ENCODE measurements at regions not wholly inside any gene's neighbourhood (a gene's known extent, or its start where the extent isn't known, plus 50 kb on each side); places are given as distances from the start of the nearest gene placed in this dataset.

DNA sequence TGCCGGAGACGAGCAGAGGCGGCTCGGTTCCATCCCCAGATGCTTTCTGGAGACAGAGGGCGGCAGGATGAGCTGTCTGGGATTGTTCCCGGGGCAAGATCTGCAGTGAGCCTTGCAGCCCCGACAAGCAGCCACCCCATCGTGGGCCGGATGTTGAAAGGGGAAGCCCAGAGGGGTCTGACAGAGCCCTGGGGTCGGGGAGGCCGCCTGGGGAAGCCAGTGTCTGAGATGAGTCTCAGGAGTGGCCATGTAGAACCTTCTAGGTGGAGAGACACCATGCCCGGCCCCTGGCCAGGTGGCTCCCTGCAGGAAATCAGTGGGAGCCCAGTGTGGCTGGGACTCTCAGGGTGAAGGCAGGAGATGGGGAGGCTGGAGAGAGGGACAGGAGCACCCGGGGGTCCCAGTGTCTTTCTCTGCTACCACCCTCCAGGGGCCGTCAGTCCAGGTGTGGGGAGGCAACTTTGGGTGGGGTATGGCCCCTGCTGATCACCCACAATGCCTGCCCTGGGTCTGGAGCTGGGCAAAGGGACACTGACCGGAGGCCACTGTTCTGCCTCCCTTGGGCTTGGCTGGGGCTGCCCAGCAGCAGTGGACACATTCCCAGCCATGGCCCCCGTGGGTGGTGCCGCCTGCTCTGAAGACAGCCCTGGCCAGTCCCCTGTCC is 128.3 kb upstream of the HS6ST1 start:
- no peak for DNase-seq (ENCODE audit: low read depth, low spot score)
- Histone ChIP-seq H3K79me2 (ENCODE audit: control insufficient read depth, insufficient read depth, low read length) (no peaks in the 10 kb centered on the region), H3K4me1 (ENCODE audit: control insufficient read depth, extremely low read depth, insufficient read depth, low read length) (no peaks in the 10 kb centered on the region), H3K9me1 (replicated peaks; ENCODE audit: control insufficient read depth, extremely low read depth, insufficient read depth, low read length) (no peaks in the 10 kb centered on the region), H3K27ac (ENCODE audit: insufficient read depth, low read depth, low read length) (no peak overlapping the region), H3K4me2 (ENCODE audit: insufficient read depth, low read length) (no peak overlapping the region), H3K9ac (replicated peaks; ENCODE audit: extremely low read depth, insufficient read depth, low read length) (no peak overlapping the region), H3K27me3 (ENCODE audit: control insufficient read depth in 2 of 2, insufficient read depth in 2 of 2, low read length in 2 of 2) (no peaks in the 10 kb centered on the region), H2AFZ (ENCODE audit: low read depth, low read length) (no peak overlapping the region), H3K9me3 (replicated peaks; ENCODE audit: control insufficient read depth, insufficient read depth, low read length) (no peaks in the 10 kb centered on the region), H3K4me3 (replicated peaks in 1 of 3; ENCODE audit: insufficient read depth in 1 of 3, low read depth in 1 of 3, low read length in 3 of 3) (no peak overlapping the region), H3K36me3 (ENCODE audit: control insufficient read depth in 2 of 2, extremely low read depth in 1 of 2, insufficient read depth in 2 of 2, low read length in 2 of 2) (no peaks in the 10 kb centered on the region), H4K20me1 (replicated peaks; ENCODE audit: control insufficient read depth, extremely low read depth, insufficient read depth, low read length) (no peaks in the 10 kb centered on the region)
- intact Hi-C loops (cut with micrococcal nuclease), result no loop called here
- no TSS peak for BruUV-seq (replicated peaks)
- POLR2A ChIA-PET, result no interaction called here
- TF ChIP-seq MYC (IDR thresholded peaks at IDR 0.05; ENCODE audit: low read depth, low read length), result no peak
- TF ChIP-seq POLR2AphosphoS5 (IDR thresholded peaks at IDR 0.05; ENCODE audit: insufficient read depth, low read depth, low read length), result no peak
- TF ChIP-seq FOS (IDR thresholded peaks at IDR 0.05; ENCODE audit: borderline replicate concordance, insufficient read depth, low read length), result no peak
- TF ChIP-seq JUN (IDR thresholded peaks at IDR 0.05; ENCODE audit: borderline replicate concordance, insufficient read depth, insufficient read length, low read depth), result no peak
- no peak for TF ChIP-seq POLR2A (IDR thresholded peaks at IDR 0.05; ENCODE audit: low read depth, low read length)
- TF ChIP-seq, protein P1, sequence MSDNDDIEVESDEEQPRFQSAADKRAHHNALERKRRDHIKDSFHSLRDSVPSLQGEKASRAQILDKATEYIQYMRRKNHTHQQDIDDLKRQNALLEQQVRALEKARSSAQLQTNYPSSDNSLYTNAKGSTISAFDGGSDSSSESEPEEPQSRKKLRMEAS (IDR thresholded peaks at IDR 0.05; ENCODE audit: insufficient read depth, insufficient read length), result no peak
- TF ChIP-seq GATA2 (IDR thresholded peaks at IDR 0.05; ENCODE audit: insufficient read depth, insufficient read length, low read depth, low read length), result no peak
- TF ChIP-seq, protein P2, sequence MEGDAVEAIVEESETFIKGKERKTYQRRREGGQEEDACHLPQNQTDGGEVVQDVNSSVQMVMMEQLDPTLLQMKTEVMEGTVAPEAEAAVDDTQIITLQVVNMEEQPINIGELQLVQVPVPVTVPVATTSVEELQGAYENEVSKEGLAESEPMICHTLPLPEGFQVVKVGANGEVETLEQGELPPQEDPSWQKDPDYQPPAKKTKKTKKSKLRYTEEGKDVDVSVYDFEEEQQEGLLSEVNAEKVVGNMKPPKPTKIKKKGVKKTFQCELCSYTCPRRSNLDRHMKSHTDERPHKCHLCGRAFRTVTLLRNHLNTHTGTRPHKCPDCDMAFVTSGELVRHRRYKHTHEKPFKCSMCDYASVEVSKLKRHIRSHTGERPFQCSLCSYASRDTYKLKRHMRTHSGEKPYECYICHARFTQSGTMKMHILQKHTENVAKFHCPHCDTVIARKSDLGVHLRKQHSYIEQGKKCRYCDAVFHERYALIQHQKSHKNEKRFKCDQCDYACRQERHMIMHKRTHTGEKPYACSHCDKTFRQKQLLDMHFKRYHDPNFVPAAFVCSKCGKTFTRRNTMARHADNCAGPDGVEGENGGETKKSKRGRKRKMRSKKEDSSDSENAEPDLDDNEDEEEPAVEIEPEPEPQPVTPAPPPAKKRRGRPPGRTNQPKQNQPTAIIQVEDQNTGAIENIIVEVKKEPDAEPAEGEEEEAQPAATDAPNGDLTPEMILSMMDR (IDR thresholded peaks at IDR 0.05; ENCODE audit: extremely low read depth in 1 of 2, insufficient read depth in 1 of 2, low read depth in 1 of 2, low read length in 2 of 2), result no peak
- no peak for TF ChIP-seq EZH2 (IDR thresholded peaks at IDR 0.05; ENCODE audit: borderline replicate concordance, low read depth, low read length, severe bottlenecking)
- no peak for FAIRE-seq
- CTCF ChIA-PET, result no interaction called here
- dilution Hi-C loops (cut with MboI; ENCODE audit: extremely low pct_ligation_motif_present, low sequenced_read_pairs), result no loop called here
